ENCODE measurements at regions not wholly inside any gene's neighbourhood (a gene's known extent, or its start where the extent isn't known, plus 50 kb on each side); places are given as distances from the start of the nearest gene placed in this dataset.

DNA sequence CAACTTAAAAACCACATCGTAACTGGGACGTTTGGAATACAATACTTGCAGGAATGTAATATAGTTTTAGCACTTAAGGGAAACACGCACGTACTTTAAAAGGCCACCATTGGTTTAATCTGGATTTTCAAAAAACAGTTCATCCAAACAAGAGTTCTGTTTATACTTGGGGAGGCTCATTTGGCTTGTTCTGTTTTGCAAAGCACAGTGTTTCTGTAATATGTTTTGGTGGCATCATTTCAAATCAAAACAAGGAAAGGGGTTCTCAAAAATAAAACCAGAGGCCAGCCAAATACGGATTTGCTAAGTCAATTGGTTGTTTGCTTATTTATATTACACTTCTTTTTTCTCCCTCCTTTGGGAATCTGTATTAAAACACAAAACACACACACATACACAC lies 656.1 kb upstream of the SOX9 start:
- TF ChIP-seq POLR2AphosphoS5 (IDR thresholded peaks at IDR 0.05) = no peak
- TF ChIP-seq, protein P1, sequence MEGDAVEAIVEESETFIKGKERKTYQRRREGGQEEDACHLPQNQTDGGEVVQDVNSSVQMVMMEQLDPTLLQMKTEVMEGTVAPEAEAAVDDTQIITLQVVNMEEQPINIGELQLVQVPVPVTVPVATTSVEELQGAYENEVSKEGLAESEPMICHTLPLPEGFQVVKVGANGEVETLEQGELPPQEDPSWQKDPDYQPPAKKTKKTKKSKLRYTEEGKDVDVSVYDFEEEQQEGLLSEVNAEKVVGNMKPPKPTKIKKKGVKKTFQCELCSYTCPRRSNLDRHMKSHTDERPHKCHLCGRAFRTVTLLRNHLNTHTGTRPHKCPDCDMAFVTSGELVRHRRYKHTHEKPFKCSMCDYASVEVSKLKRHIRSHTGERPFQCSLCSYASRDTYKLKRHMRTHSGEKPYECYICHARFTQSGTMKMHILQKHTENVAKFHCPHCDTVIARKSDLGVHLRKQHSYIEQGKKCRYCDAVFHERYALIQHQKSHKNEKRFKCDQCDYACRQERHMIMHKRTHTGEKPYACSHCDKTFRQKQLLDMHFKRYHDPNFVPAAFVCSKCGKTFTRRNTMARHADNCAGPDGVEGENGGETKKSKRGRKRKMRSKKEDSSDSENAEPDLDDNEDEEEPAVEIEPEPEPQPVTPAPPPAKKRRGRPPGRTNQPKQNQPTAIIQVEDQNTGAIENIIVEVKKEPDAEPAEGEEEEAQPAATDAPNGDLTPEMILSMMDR (IDR thresholded peaks at IDR 0.05) = no peak
- TF ChIP-seq EP300 (IDR thresholded peaks at IDR 0.05) = no peak
- TF ChIP-seq POLR2A (IDR thresholded peaks at IDR 0.05) = no peak
